Liver (tissue), 8 donors: ENCODE measurements at regions not wholly inside any gene's neighbourhood (a gene's known extent, or its start where the extent isn't known, plus 50 kb on each side); places are given as distances from the start of the nearest gene placed in this dataset.

Experiments used
- DNase-seq: peaks from one replicate; pipeline ENCODE4 v3.0.0-alpha.2; 2017; ENCODE audit warnings: low spot score
- H3K27ac ChIP-seq, 2 donors: one replicate each; pipeline ENCODE4 v1.7.0; 2013; ENCODE audit warnings: inconsistent platforms in 2 of 2, low read length in 2 of 2, control low read depth in 1 of 2, low read depth in 1 of 2, mild to moderate bottlenecking in 1 of 2
- H3K27me3 ChIP-seq, 4 donors: one replicate each; pipeline versions ENCODE4 v1.6.1 to v1.7.0; 2013; ENCODE audit warnings: low read length in 3 of 4, inconsistent platforms in 1 of 4, mild to moderate bottlenecking in 1 of 4, moderate library complexity in 1 of 4; ENCODE audit not compliant: control insufficient read depth in 4 of 4, insufficient read depth in 4 of 4
- H3K36me3 ChIP-seq, 4 donors: one replicate each; pipeline versions ENCODE4 v1.6.1 to v1.7.0; 2013; ENCODE audit warnings: low read length in 3 of 4, mild to moderate bottlenecking in 3 of 4, low read depth in 1 of 4, moderate library complexity in 1 of 4; ENCODE audit not compliant: control insufficient read depth in 4 of 4, insufficient read depth in 3 of 4
- H3K4me1 ChIP-seq, 4 donors: one replicate each; pipeline versions ENCODE4 v1.6.1 to v1.7.0; 2013; ENCODE audit warnings: low read length in 3 of 4, mild to moderate bottlenecking in 3 of 4, moderate library complexity in 1 of 4; ENCODE audit not compliant: control insufficient read depth in 4 of 4, insufficient read depth in 4 of 4
- H3K4me3 ChIP-seq, 3 donors: one replicate each; pipeline versions ENCODE4 v1.6.1 to v1.7.0; 2013; ENCODE audit warnings: low read length in 3 of 3, control low read depth in 1 of 3, low read depth in 1 of 3, mild to moderate bottlenecking in 1 of 3
- H3K9ac ChIP-seq, 2 donors: one replicate each; pipeline ENCODE4 v1.7.0; 2013; ENCODE audit warnings: low read length in 2 of 2, mild to moderate bottlenecking in 2 of 2, moderate library complexity in 2 of 2, control low read depth in 1 of 2, low read depth in 1 of 2
- H3K9me3 ChIP-seq, 4 donors: one replicate each; pipeline versions ENCODE4 v1.6.1 to v1.7.0; 2013; ENCODE audit warnings: low read length in 3 of 4; ENCODE audit not compliant: control insufficient read depth in 4 of 4
- ATF3 ChIP-seq: IDR thresholded peaks from 2 replicates; pipeline ENCODE4 v1.6.1; 2016; ENCODE audit warnings: antibody characterized with exemption
- EGR1 ChIP-seq, 2 donors: IDR thresholded peaks; 2 replicates each; pipeline ENCODE4 v1.6.1; 2016 to 2018; ENCODE audit warnings: antibody characterized with exemption in 2 of 2, low read depth in 2 of 2
- FOXA1 ChIP-seq: IDR thresholded peaks from 2 replicates; pipeline ENCODE4 v1.6.1; 2016; ENCODE audit warnings: antibody characterized with exemption
- FOXA2 ChIP-seq: IDR thresholded peaks from 2 replicates; pipeline ENCODE4 v1.6.1; 2016; ENCODE audit warnings: antibody characterized with exemption
- GABPA ChIP-seq, 2 donors: IDR thresholded peaks in 1 of 2; conservative IDR thresholded peaks in 1 of 2; 2 replicates each; pipeline ENCODE4 v1.6.1; 2016; ENCODE audit warnings: antibody characterized with exemption in 2 of 2, mild to moderate bottlenecking in 1 of 2, moderate library complexity in 1 of 2
- HNF4A ChIP-seq, 2 donors: conservative IDR thresholded peaks; 2 replicates each; pipeline ENCODE4 v1.6.1; 2016; ENCODE audit warnings: antibody characterized with exemption in 2 of 2, mild to moderate bottlenecking in 2 of 2
- HNF4G ChIP-seq: IDR thresholded peaks from 2 replicates; pipeline ENCODE4 v1.6.1; 2016; ENCODE audit warnings: antibody characterized with exemption
- JUND ChIP-seq, 2 donors: IDR thresholded peaks; 2 replicates each; pipeline ENCODE4 v1.6.1; 2016; ENCODE audit warnings: antibody characterized with exemption in 2 of 2
- NR2F2 ChIP-seq: IDR thresholded peaks from 2 replicates; pipeline ENCODE4 v1.6.1; 2016; ENCODE audit warnings: antibody characterized with exemption
- RAD21 ChIP-seq, 2 donors: IDR thresholded peaks; 2 replicates each; pipeline ENCODE4 v1.6.1; 2016; ENCODE audit warnings: antibody characterized with exemption in 2 of 2, mild to moderate bottlenecking in 2 of 2
- REST ChIP-seq: IDR thresholded peaks from 2 replicates; pipeline ENCODE4 v1.6.1; 2016; ENCODE audit warnings: antibody characterized with exemption, mild to moderate bottlenecking
- RXRA ChIP-seq, 2 donors: IDR thresholded peaks; 2 replicates each; pipeline ENCODE4 v1.6.1; 2017 to 2018; ENCODE audit warnings: antibody characterized with exemption in 2 of 2, mild to moderate bottlenecking in 1 of 2
- SP1 ChIP-seq: IDR thresholded peaks from 2 replicates; pipeline ENCODE4 v1.6.1; 2018; ENCODE audit warnings: antibody characterized with exemption, mild to moderate bottlenecking
- TAF1 ChIP-seq: conservative IDR thresholded peaks from 2 replicates; pipeline ENCODE4 v1.6.1; 2016; ENCODE audit warnings: antibody characterized with exemption, mild to moderate bottlenecking
- YY1 ChIP-seq: IDR thresholded peaks from 2 replicates; pipeline ENCODE4 v1.6.1; 2016; ENCODE audit warnings: antibody characterized with exemption, mild to moderate bottlenecking
- WGBS: extraction: QIAGEN DNeasy Blood & Tissue Kit; methylation state at CpG from one replicate; pipeline ENCODE4 v1.1.7; 2013; 5-methylcytosine and 5-hydroxymethylcytosine counted together
- TF ChIP-seq, protein P1 (sequence below): fragments of 150-350 bp; IDR thresholded peaks from 2 replicates; pipeline ENCODE4 v1.5.1; 2017; ENCODE audit warnings: improper control_type of control experiment, low read depth, low read length; ENCODE audit not compliant: missing input control
- TF ChIP-seq, protein P2 (sequence below): IDR thresholded peaks from 2 replicates; pipeline ENCODE4 v1.6.1; 2016; ENCODE audit warnings: antibody characterized with exemption
- donor health status: healthy.
- donor health status: healthy.
- donor health status: healthy.
- donor health status: healthy.
- donor health status: healthy.

- H3K9me3 ChIP-seq, result no peaks in the 10 kb centered on the region
- H3K4me1 ChIP-seq, result no peaks in the 10 kb centered on the region
- no peak overlapping the region for H3K9ac ChIP-seq
- H3K27me3 ChIP-seq, result no peaks in the 10 kb centered on the region
- no peak overlapping the region for H3K4me3 ChIP-seq
- no peak for DNase-seq
- 73% methylated on average over 2 of the region's 2 CpGs for WGBS
- H3K36me3 ChIP-seq, result no peaks in the 10 kb centered on the region
- TF ChIP-seq JUND (IDR thresholded peaks at IDR 0.05) (no peak), RXRA (IDR thresholded peaks at IDR 0.05) (no peak), FOXA1 (no peak), ATF3 (no peak), NR2F2 (no peak), HNF4A (conservative IDR thresholded peaks at IDR 0.05) (no peak), TAF1 (no peak), EGR1 (IDR thresholded peaks at IDR 0.05; ENCODE audit: low read depth in 2 of 2) (no peak)
- TF ChIP-seq, protein P1, sequence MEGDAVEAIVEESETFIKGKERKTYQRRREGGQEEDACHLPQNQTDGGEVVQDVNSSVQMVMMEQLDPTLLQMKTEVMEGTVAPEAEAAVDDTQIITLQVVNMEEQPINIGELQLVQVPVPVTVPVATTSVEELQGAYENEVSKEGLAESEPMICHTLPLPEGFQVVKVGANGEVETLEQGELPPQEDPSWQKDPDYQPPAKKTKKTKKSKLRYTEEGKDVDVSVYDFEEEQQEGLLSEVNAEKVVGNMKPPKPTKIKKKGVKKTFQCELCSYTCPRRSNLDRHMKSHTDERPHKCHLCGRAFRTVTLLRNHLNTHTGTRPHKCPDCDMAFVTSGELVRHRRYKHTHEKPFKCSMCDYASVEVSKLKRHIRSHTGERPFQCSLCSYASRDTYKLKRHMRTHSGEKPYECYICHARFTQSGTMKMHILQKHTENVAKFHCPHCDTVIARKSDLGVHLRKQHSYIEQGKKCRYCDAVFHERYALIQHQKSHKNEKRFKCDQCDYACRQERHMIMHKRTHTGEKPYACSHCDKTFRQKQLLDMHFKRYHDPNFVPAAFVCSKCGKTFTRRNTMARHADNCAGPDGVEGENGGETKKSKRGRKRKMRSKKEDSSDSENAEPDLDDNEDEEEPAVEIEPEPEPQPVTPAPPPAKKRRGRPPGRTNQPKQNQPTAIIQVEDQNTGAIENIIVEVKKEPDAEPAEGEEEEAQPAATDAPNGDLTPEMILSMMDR, result no peak
- H3K27ac ChIP-seq, result no peak overlapping the region
Observed at GRCh38 chr18:26696786-26697185, 148.4 kb upstream of the KCTD1 start.

DNA sequence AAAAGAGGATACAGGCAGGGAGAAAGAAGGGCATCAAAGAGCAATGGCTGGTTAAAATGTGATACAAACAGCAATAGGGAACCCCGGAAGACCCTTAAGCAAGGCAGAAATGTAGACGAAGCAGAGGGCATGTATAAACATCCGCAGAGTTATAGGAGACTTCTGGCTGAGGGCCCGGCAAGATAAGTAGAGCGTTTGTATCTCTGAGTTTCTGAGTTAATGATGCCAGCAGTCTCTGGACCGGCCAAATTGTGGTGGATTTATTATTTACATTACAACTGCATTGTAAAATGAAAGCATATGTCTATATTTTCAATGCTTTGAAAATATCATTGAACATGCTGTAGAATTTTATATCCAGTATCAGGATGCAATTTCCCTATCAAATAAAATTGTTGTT lies 148.0 kb upstream of the KCTD1 start:
- Histone ChIP-seq H3K9ac (no peak overlapping the region), H3K36me3 (no peaks in the 10 kb centered on the region), H3K9me3 (no peaks in the 10 kb centered on the region), H3K4me3 (no peak overlapping the region), H3K27me3 (no peaks in the 10 kb centered on the region), H3K27ac (no peak overlapping the region), H3K4me1 (no peaks in the 10 kb centered on the region)
- 78% methylated on average over 6 of the region's 6 CpGs for WGBS
- no peak for DNase-seq
- TF ChIP-seq JUND (IDR thresholded peaks at IDR 0.05) (no peak), FOXA1 (no peak), REST (no peak), SP1 (no peak), RXRA (IDR thresholded peaks at IDR 0.05) (no peak), TAF1 (no peak), EGR1 (IDR thresholded peaks at IDR 0.05; ENCODE audit: low read depth in 2 of 2) (no peak), NR2F2 (no peak), HNF4A (conservative IDR thresholded peaks at IDR 0.05) (no peak), ATF3 (no peak), RAD21 (IDR thresholded peaks at IDR 0.05) (no peak), GABPA (IDR thresholded peaks at IDR 0.05 in 1 of 2, conservative IDR thresholded peaks at IDR 0.05 in 1 of 2) (no peak), HNF4G (no peak), FOXA2 (no peak), YY1 (no peak)
- TF ChIP-seq, protein P1, result no peak
- TF ChIP-seq, protein P2, sequence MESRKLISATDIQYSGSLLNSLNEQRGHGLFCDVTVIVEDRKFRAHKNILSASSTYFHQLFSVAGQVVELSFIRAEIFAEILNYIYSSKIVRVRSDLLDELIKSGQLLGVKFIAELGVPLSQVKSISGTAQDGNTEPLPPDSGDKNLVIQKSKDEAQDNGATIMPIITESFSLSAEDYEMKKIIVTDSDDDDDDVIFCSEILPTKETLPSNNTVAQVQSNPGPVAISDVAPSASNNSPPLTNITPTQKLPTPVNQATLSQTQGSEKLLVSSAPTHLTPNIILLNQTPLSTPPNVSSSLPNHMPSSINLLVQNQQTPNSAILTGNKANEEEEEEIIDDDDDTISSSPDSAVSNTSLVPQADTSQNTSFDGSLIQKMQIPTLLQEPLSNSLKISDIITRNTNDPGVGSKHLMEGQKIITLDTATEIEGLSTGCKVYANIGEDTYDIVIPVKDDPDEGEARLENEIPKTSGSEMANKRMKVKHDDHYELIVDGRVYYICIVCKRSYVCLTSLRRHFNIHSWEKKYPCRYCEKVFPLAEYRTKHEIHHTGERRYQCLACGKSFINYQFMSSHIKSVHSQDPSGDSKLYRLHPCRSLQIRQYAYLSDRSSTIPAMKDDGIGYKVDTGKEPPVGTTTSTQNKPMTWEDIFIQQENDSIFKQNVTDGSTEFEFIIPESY, result no peak
